GM12873 (cell line): ENCODE measurements at regions not wholly inside any gene's neighbourhood (a gene's known extent, or its start where the extent isn't known, plus 50 kb on each side); places are given as distances from the start of the nearest gene placed in this dataset.

Experiments
- CTCF ChIP-seq: IDR thresholded peaks from 2 replicates; pipeline ENCODE4 v1.5.1; 2012; ENCODE audit warnings: low read depth, mild to moderate bottlenecking, moderate library complexity, low read length, control low read depth; ENCODE audit not compliant: insufficient read depth; ENCODE audit errors: missing control alignments

DNA sequence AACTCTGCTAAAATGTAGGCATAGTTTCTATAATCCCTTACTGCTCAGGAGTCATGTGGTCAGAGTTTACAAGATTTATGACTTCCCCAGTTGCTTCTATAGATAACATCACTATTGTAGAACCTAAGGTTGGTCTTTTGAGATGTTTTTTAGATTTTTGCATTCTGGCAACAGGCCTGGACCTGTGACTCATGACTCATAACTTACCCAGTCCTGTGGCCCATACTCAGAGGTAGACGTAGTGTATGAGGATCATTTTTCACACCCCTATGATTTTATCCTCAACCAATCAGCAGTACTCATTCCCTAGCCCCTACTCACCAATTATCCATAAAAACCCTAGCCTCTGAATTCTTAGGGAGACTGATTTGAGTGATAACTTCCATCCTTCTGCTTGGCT is 384.4 kb upstream of the DDI1 start:
- no peak for TF ChIP-seq CTCF

GRCh38 chr11:103656382-103656781 is 380.1 kb upstream of the DDI1 start:
- no peak for TF ChIP-seq CTCF

GRCh38 chr11:103659206-103659618 is 377.2 kb upstream of the DDI1 start:
- TF ChIP-seq CTCF, result peak; percentile 4

GRCh38 chr11:103659743-103660142 is 376.7 kb upstream of the DDI1 start:
- TF ChIP-seq CTCF, result no peak

- TF ChIP-seq CTCF, result no peak
Observed at GRCh38 chr11:103661185-103661584, 375.3 kb upstream of the DDI1 start.

GRCh38 chr11:103661991-103662390 is 374.4 kb upstream of the DDI1 start:
- no peak for TF ChIP-seq CTCF

- TF ChIP-seq CTCF, result no peak
Observed at GRCh38 chr11:103662880-103663279, 373.6 kb upstream of the DDI1 start.

DNA sequence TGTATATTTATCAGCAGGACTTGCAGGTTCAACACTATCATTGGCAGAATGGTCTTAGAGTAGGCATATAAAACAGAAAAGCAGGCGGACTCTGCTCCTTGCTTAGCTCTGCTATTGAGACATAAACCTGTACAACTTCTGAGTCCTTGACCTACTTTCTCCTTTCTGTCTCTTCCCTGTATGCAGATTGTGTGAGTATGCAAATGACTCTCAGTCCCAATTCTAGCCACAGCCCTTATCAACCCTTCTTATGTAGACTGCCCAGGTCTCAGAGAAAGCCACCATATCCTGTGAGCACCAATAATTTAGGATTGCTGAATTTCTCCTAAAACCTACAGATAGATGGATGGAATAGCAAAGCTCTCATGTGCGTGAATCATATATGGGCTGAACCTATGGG is 367.6 kb upstream of the DDI1 start:
- no peak for TF ChIP-seq CTCF
